Ascending aorta (tissue), 2 donors: ENCODE measurements at regions not wholly inside any gene's neighbourhood (a gene's known extent, or its start where the extent isn't known, plus 50 kb on each side); places are given as distances from the start of the nearest gene placed in this dataset.

Source experiments
- DNase-seq, 2 donors: peaks; one replicate each; pipeline ENCODE4 v3.0.0-alpha.2; 2019; ENCODE audit warnings: low spot score in 2 of 2
- H3K27ac ChIP-seq, 2 donors: fragments of 200-600 bp; sonication (generic); one replicate each; pipeline ENCODE4 v1.5.1; 2016 to 2017; ENCODE audit warnings: mild to moderate bottlenecking in 1 of 2
- H3K27me3 ChIP-seq: fragments of 200-600 bp; sonication (generic); one replicate; pipeline ENCODE4 v1.5.1; 2017
- H3K36me3 ChIP-seq, 2 donors: fragments of 200-600 bp; sonication (generic); one replicate each; pipeline ENCODE4 v1.5.1; 2016
- H3K4me1 ChIP-seq, 2 donors: fragments of 200-600 bp; sonication (generic); one replicate each; pipeline ENCODE4 v1.5.1; 2016 to 2017; ENCODE audit warnings: mild to moderate bottlenecking in 1 of 2
- H3K4me3 ChIP-seq, 2 donors: fragments of 200-600 bp; sonication (generic); one replicate each; pipeline ENCODE4 v1.5.1; 2016 to 2017; ENCODE audit warnings: mild to moderate bottlenecking in 1 of 2
- H3K9me3 ChIP-seq, 2 donors: fragments of 200-600 bp; sonication (generic); one replicate each; pipeline ENCODE4 v1.5.1; 2016
- CTCF ChIP-seq, 3 experiments: fragments of 200-600 bp in 2 of 3; fragments of 450-650 bp in 1 of 3; sonication (generic) in 2 of 3; IDR thresholded peaks; one replicate each; pipeline ENCODE4 v1.5.1; 2016 to 2019; ENCODE audit warnings: antibody characterized with exemption in 3 of 3, mild to moderate bottlenecking in 1 of 3, moderate library complexity in 1 of 3
- intact Hi-C: fragments of 100-400 bp; cut with DNase I; formaldehyde crosslinking; loops from one replicate; pipeline ENCODE4 v1.15.1; 2023

- H3K4me1 ChIP-seq: no peaks in the 10 kb centered on the region
- H3K4me3 ChIP-seq: no peak overlapping the region
- intact Hi-C loops: no loop called here
- no peak for TF ChIP-seq CTCF (IDR thresholded peaks at IDR 0.05)
- DNase-seq: no peak
- H3K36me3 ChIP-seq: no peaks in the 10 kb centered on the region
- no peak overlapping the region for H3K27ac ChIP-seq
- no peaks in the 10 kb centered on the region for H3K27me3 ChIP-seq
- H3K9me3 ChIP-seq: no peaks in the 10 kb centered on the region
Measured at GRCh38 chr16:52165961-52166360, 381.0 kb downstream of the TOX3 start.

GRCh38 chr16:52149003-52149402, 397.9 kb downstream of the TOX3 start:
- DNase-seq: no peak
- intact Hi-C loops: no loop called here
- H3K27ac ChIP-seq: no peak overlapping the region

GRCh38 chr16:52141871-52142270, 405.1 kb downstream of the TOX3 start:
- intact Hi-C loops: no loop called here
- no peak for TF ChIP-seq CTCF (IDR thresholded peaks at IDR 0.05)
- no peak overlapping the region for H3K4me3 ChIP-seq
- H3K36me3 ChIP-seq: no peaks in the 10 kb centered on the region
- H3K27me3 ChIP-seq: no peaks in the 10 kb centered on the region
- no peaks in the 10 kb centered on the region for H3K4me1 ChIP-seq
- no peak for DNase-seq
- H3K9me3 ChIP-seq: no peaks in the 10 kb centered on the region
- no peak overlapping the region for H3K27ac ChIP-seq

More at GRCh38 chr16:52149003-52149402, 397.9 kb downstream of the TOX3 start:
- H3K36me3 ChIP-seq: no peaks in the 10 kb centered on the region
- H3K9me3 ChIP-seq: no peaks in the 10 kb centered on the region
- no peaks in the 10 kb centered on the region for H3K4me1 ChIP-seq
- no peak overlapping the region for H3K4me3 ChIP-seq
- H3K27me3 ChIP-seq: no peaks in the 10 kb centered on the region
- no peak for TF ChIP-seq CTCF (IDR thresholded peaks at IDR 0.05)

- Histone ChIP-seq H3K27me3 (no peaks in the 10 kb centered on the region), H3K27ac (no peak overlapping the region), H3K4me1 (no peaks in the 10 kb centered on the region), H3K4me3 (no peak overlapping the region), H3K36me3 (no peaks in the 10 kb centered on the region), H3K9me3 (no peaks in the 10 kb centered on the region)
- intact Hi-C loops: no loop called here
- TF ChIP-seq CTCF (IDR thresholded peaks at IDR 0.05): no peak
- no peak for DNase-seq
Measured at GRCh38 chr16:52128361-52128760, 418.6 kb downstream of the TOX3 start.

GRCh38 chr16:52123842-52124241, 423.1 kb downstream of the TOX3 start:
- H3K27ac ChIP-seq: no peak overlapping the region
- peaks cover 0 to 10% of the 10 kb centered on the region in 2 donors for H3K9me3 ChIP-seq
- H3K36me3 ChIP-seq: no peaks in the 10 kb centered on the region
- no peak overlapping the region for H3K4me3 ChIP-seq
- intact Hi-C loops: no loop called here
- TF ChIP-seq CTCF (IDR thresholded peaks at IDR 0.05): no peak
- no peak for DNase-seq
- no peaks in the 10 kb centered on the region for H3K4me1 ChIP-seq
- no peaks in the 10 kb centered on the region for H3K27me3 ChIP-seq
